Mesenchymal stem cell (in vitro differentiated cells and primary cell): ENCODE measurements at regions not wholly inside any gene's neighbourhood (a gene's known extent, or its start where the extent isn't known, plus 50 kb on each side); places are given as distances from the start of the nearest gene placed in this dataset.

Experiments
- DNase-seq: peaks from one replicate; pipeline ENCODE4 v3.0.0-alpha.2; 2013
- H2AFZ ChIP-seq: one replicate; pipeline ENCODE4 v1.6.1; 2013; ENCODE audit warnings: low read depth, mild to moderate bottlenecking, control low read depth, inconsistent platforms, low read length, moderate library complexity
- H2AK5ac ChIP-seq: 2 replicates; pipeline ENCODE4 v1.6.1; 2013; ENCODE audit warnings: low read length, moderate library complexity, mild to moderate bottlenecking, inconsistent platforms; ENCODE audit not compliant: severe bottlenecking
- H2BK120ac ChIP-seq: one replicate; pipeline ENCODE4 v1.6.1; 2013; ENCODE audit warnings: low read depth, mild to moderate bottlenecking, inconsistent platforms, low read length, moderate library complexity
- H2BK12ac ChIP-seq, 2 experiments: one replicate each; pipeline ENCODE4 v1.6.1; 2013; ENCODE audit warnings: inconsistent platforms in 2 of 2, low read length in 2 of 2, mild to moderate bottlenecking in 2 of 2, moderate library complexity in 2 of 2, control low read depth in 1 of 2
- H2BK15ac ChIP-seq: one replicate; pipeline ENCODE4 v1.6.1; 2013; ENCODE audit warnings: mild to moderate bottlenecking, low read depth, inconsistent platforms; ENCODE audit not compliant: poor library complexity, severe bottlenecking
- H2BK5ac ChIP-seq: 2 replicates; pipeline ENCODE4 v1.6.1; 2013; ENCODE audit warnings: low read depth, mild to moderate bottlenecking, low read length, control low read depth, inconsistent platforms; ENCODE audit not compliant: poor library complexity, severe bottlenecking
- H3K14ac ChIP-seq, 2 experiments: one replicate each; pipeline ENCODE4 v1.6.1; 2013; ENCODE audit warnings: inconsistent platforms in 2 of 2, low read length in 2 of 2, control low read depth in 1 of 2, mild to moderate bottlenecking in 1 of 2, moderate library complexity in 1 of 2
- H3K18ac ChIP-seq, 2 experiments: one replicate each; pipeline ENCODE4 v1.6.1; 2013; ENCODE audit warnings: inconsistent platforms in 2 of 2, low read length in 2 of 2, control low read depth in 1 of 2, low read depth in 1 of 2, mild to moderate bottlenecking in 1 of 2
- H3K23ac ChIP-seq, 2 experiments: one replicate each; pipeline ENCODE4 v1.6.1; 2013; ENCODE audit warnings: inconsistent platforms in 2 of 2, low read length in 2 of 2, mild to moderate bottlenecking in 2 of 2, moderate library complexity in 2 of 2, control low read depth in 1 of 2
- H3K27ac ChIP-seq: 2 replicates; pipeline ENCODE4 v1.5.1; 2013; ENCODE audit warnings: mild to moderate bottlenecking, moderate library complexity, low read length, control low read depth, inconsistent platforms; ENCODE audit not compliant: poor library complexity, severe bottlenecking
- H3K27me3 ChIP-seq, 2 experiments: 2 replicates each; pipeline versions ENCODE4 v1.6.1 to v1.7.0; 2013; ENCODE audit warnings: low read length in 2 of 2, mild to moderate bottlenecking in 2 of 2, moderate library complexity in 2 of 2, control low read depth in 1 of 2, inconsistent platforms in 1 of 2; ENCODE audit not compliant: control insufficient read depth in 1 of 2, insufficient read depth in 1 of 2
- H3K36me3 ChIP-seq, 2 experiments: 2 replicates each; pipeline versions ENCODE4 v1.6.1 to v1.7.0; 2013; ENCODE audit warnings: low read length in 2 of 2, control low read depth in 1 of 2, inconsistent platforms in 1 of 2, low read depth in 1 of 2, mild to moderate bottlenecking in 1 of 2; ENCODE audit not compliant: insufficient read depth in 2 of 2, control insufficient read depth in 1 of 2
- H3K4ac ChIP-seq, 2 experiments: one replicate each; pipeline ENCODE4 v1.6.1; 2013; ENCODE audit warnings: inconsistent platforms in 2 of 2, low read length in 2 of 2, mild to moderate bottlenecking in 2 of 2, moderate library complexity in 2 of 2, control low read depth in 1 of 2, low read depth in 1 of 2
- H3K4me1 ChIP-seq: 2 replicates; pipeline ENCODE4 v1.6.1; 2013; ENCODE audit warnings: low read depth, low read length, control low read depth; ENCODE audit not compliant: control insufficient read depth, insufficient read depth
- H3K4me2 ChIP-seq: 2 replicates; pipeline ENCODE4 v1.6.1; 2013; ENCODE audit warnings: low read length, mild to moderate bottlenecking, inconsistent platforms; ENCODE audit not compliant: poor library complexity, severe bottlenecking
- H3K4me3 ChIP-seq, 2 experiments: 2 replicates each; pipeline versions ENCODE4 v1.5.1 to v1.7.0; 2013; ENCODE audit warnings: low read length in 2 of 2, mild to moderate bottlenecking in 2 of 2, control low read depth in 1 of 2, low read depth in 1 of 2; ENCODE audit not compliant: insufficient read depth in 1 of 2
- H3K79me1 ChIP-seq: replicated peaks from 2 replicates; pipeline ENCODE4 v1.6.1; 2013; ENCODE audit warnings: mild to moderate bottlenecking, control low read depth, low read length, inconsistent platforms; ENCODE audit not compliant: poor library complexity, severe bottlenecking
- H3K9ac ChIP-seq: 2 replicates; pipeline ENCODE4 v1.7.0; 2013; ENCODE audit warnings: mild to moderate bottlenecking, low read length, moderate library complexity
- H3K9me3 ChIP-seq: 2 replicates; pipeline ENCODE4 v1.7.0; 2013; ENCODE audit warnings: mild to moderate bottlenecking, low read length; ENCODE audit not compliant: control insufficient read depth
- H4K8ac ChIP-seq: one replicate; pipeline ENCODE4 v1.6.1; 2013; ENCODE audit warnings: inconsistent platforms, mild to moderate bottlenecking, low read length, moderate library complexity
- H4K91ac ChIP-seq: one replicate; pipeline ENCODE4 v1.6.1; 2013; ENCODE audit warnings: mild to moderate bottlenecking, low read length, inconsistent platforms
- WGBS: methylation state at CpG from one replicate; pipeline ENCODE4 v1.1.7; 2013; ENCODE audit warnings: mixed read lengths; 5-methylcytosine and 5-hydroxymethylcytosine counted together

- Histone ChIP-seq H4K91ac (no peak overlapping the region), H3K27me3 (no peaks in the 10 kb centered on the region), H3K4me2 (no peak overlapping the region), H3K23ac (no peak overlapping the region), H3K9me3 (no peaks in the 10 kb centered on the region), H2BK5ac (no peak overlapping the region), H2AK5ac (no peak overlapping the region), H3K36me3 (no peaks in the 10 kb centered on the region), H3K4me1 (no peaks in the 10 kb centered on the region), H2BK120ac (no peak overlapping the region), H3K14ac (no peak overlapping the region), H3K18ac (no peak overlapping the region), H3K4ac (no peak overlapping the region), H3K4me3 (no peak overlapping the region), H4K8ac (no peak overlapping the region), H3K9ac (peak overlapping the region; percentile 2), H3K79me1 (no peaks in the 10 kb centered on the region), H3K27ac (no peak overlapping the region), H2AFZ (no peak overlapping the region), H2BK15ac (no peak overlapping the region), H2BK12ac (no peak overlapping the region)
- peak; percentile 16 for DNase-seq
- 62% methylated on average over 2 of the region's 3 CpGs for WGBS
Measured at GRCh38 chrX:22577181-22577580, 304.5 kb downstream of the CBLL2 start.

- no peak overlapping the region for H3K14ac ChIP-seq
- no peak overlapping the region for H3K4ac ChIP-seq
- no peak overlapping the region for H2AK5ac ChIP-seq
- H2BK120ac ChIP-seq: no peak overlapping the region
- H2AFZ ChIP-seq: no peak overlapping the region
- no peaks in the 10 kb centered on the region for H3K27me3 ChIP-seq
- H2BK12ac ChIP-seq: no peak overlapping the region
- no peaks in the 10 kb centered on the region for H3K79me1 ChIP-seq
- H3K36me3 ChIP-seq: no peaks in the 10 kb centered on the region
- WGBS: 80% methylated on average over 1 of the region's 1 CpG
- H2BK5ac ChIP-seq: no peak overlapping the region
- no peak overlapping the region for H3K18ac ChIP-seq
- H3K23ac ChIP-seq: no peak overlapping the region
- H3K4me3 ChIP-seq: no peak overlapping the region
- DNase-seq: no peak
- H3K9ac ChIP-seq: no peak overlapping the region
- H3K4me1 ChIP-seq: no peaks in the 10 kb centered on the region
- no peak overlapping the region for H2BK15ac ChIP-seq
- H3K9me3 ChIP-seq: no peaks in the 10 kb centered on the region
- H4K91ac ChIP-seq: no peak overlapping the region
- no peak overlapping the region for H4K8ac ChIP-seq
- no peak overlapping the region for H3K4me2 ChIP-seq
- H3K27ac ChIP-seq: no peak overlapping the region
Measured at GRCh38 chrX:22585831-22586230, 313.1 kb downstream of the CBLL2 start.

GRCh38 chrX:22589845-22590244, 317.1 kb downstream of the CBLL2 start:
- WGBS: 93% methylated on average over 2 of the region's 2 CpGs
- H2BK15ac ChIP-seq: no peak overlapping the region
- no peak overlapping the region for H2BK5ac ChIP-seq
- H3K36me3 ChIP-seq: no peaks in the 10 kb centered on the region
- H3K79me1 ChIP-seq: no peaks in the 10 kb centered on the region
- no peaks in the 10 kb centered on the region for H3K9me3 ChIP-seq
- H3K9ac ChIP-seq: no peak overlapping the region
- no peak overlapping the region for H3K27ac ChIP-seq
- no peak overlapping the region for H4K91ac ChIP-seq
- no peak overlapping the region for H3K18ac ChIP-seq
- no peak overlapping the region for H2BK120ac ChIP-seq
- no peak for DNase-seq
- H3K23ac ChIP-seq: no peak overlapping the region
- no peak overlapping the region for H3K14ac ChIP-seq
- H3K4me3 ChIP-seq: no peak overlapping the region
- H3K4ac ChIP-seq: no peak overlapping the region
- no peak overlapping the region for H2AK5ac ChIP-seq
- no peak overlapping the region for H3K4me2 ChIP-seq
- H2AFZ ChIP-seq: no peak overlapping the region
- H3K27me3 ChIP-seq: no peaks in the 10 kb centered on the region
- H4K8ac ChIP-seq: no peak overlapping the region
- H2BK12ac ChIP-seq: no peak overlapping the region
- no peaks in the 10 kb centered on the region for H3K4me1 ChIP-seq

GRCh38 chrX:22594766-22595165, 322.1 kb downstream of the CBLL2 start:
- H3K4me3 ChIP-seq: no peak overlapping the region
- no peak overlapping the region for H2AFZ ChIP-seq
- no peak overlapping the region for H2BK120ac ChIP-seq
- H3K79me1 ChIP-seq: no peaks in the 10 kb centered on the region
- H3K4me1 ChIP-seq: no peaks in the 10 kb centered on the region
- H3K18ac ChIP-seq: no peak overlapping the region
- DNase-seq: no peak
- no peaks in the 10 kb centered on the region for H3K27me3 ChIP-seq
- H3K14ac ChIP-seq: no peak overlapping the region
- no peak overlapping the region for H3K4ac ChIP-seq
- no peaks in the 10 kb centered on the region for H3K36me3 ChIP-seq
- no peak overlapping the region for H2BK15ac ChIP-seq
- H3K9ac ChIP-seq: no peak overlapping the region
- H3K27ac ChIP-seq: no peak overlapping the region
- H3K23ac ChIP-seq: no peak overlapping the region
- no peaks in the 10 kb centered on the region for H3K9me3 ChIP-seq
- no peak overlapping the region for H2BK12ac ChIP-seq
- no peak overlapping the region for H4K8ac ChIP-seq
- no peak overlapping the region for H4K91ac ChIP-seq
- 60% methylated on average over 1 of the region's 2 CpGs for WGBS
- no peak overlapping the region for H3K4me2 ChIP-seq
- H2BK5ac ChIP-seq: no peak overlapping the region
- H2AK5ac ChIP-seq: no peak overlapping the region
